B cell (primary cell): ENCODE measurements at regions not wholly inside any gene's neighbourhood (a gene's known extent, or its start where the extent isn't known, plus 50 kb on each side); places are given as distances from the start of the nearest gene placed in this dataset.

Source experiments
- CTCF ChIP-seq: fragments of 200-600 bp; IDR thresholded peaks from one replicate; pipeline ENCODE4 v1.8.0; 2022; ENCODE audit warnings: antibody characterized with exemption, mild to moderate bottlenecking
- EZH2 ChIP-seq: IDR thresholded peaks from 2 replicates; pipeline ENCODE4 v1.6.1; 2012; ENCODE audit warnings: borderline replicate concordance, low read depth, mild to moderate bottlenecking, moderate library complexity, low read length; ENCODE audit not compliant: insufficient read depth, poor library complexity, severe bottlenecking

GRCh38 chr15:24146251-24146650 lies 459.1 kb upstream of the NDN start:
- no peak for TF ChIP-seq CTCF
- no peak for TF ChIP-seq EZH2
